Gastroesophageal sphincter (tissue), 3 donors: ENCODE measurements at regions not wholly inside any gene's neighbourhood (a gene's known extent, or its start where the extent isn't known, plus 50 kb on each side); places are given as distances from the start of the nearest gene placed in this dataset.

ENCODE experiments used
- CTCF ChIP-seq, 4 experiments: fragments of 200-600 bp in 2 of 4; fragments of 450-650 bp in 2 of 4; sonication (generic) in 1 of 4; IDR thresholded peaks; one replicate each; pipeline ENCODE4 v1.5.1; 2017 to 2019; ENCODE audit warnings: antibody characterized with exemption in 4 of 4, mild to moderate bottlenecking in 2 of 4, moderate library complexity in 2 of 4
- POLR2A ChIP-seq, 2 donors: fragments of 450-650 bp; IDR thresholded peaks; one replicate each; pipeline ENCODE4 v1.6.1; 2017; ENCODE audit warnings: antibody characterized with exemption in 2 of 2, mild to moderate bottlenecking in 2 of 2, moderate library complexity in 1 of 2

GRCh38 chrX:139207655-139208054 is 322.9 kb upstream of the F9 start:
- no peak for TF ChIP-seq CTCF (IDR thresholded peaks at IDR 0.05)
- TF ChIP-seq POLR2A (IDR thresholded peaks at IDR 0.05) = no peak
